Activated CD8-positive, alpha-beta memory T cell treated with anti-CD3 and anti-CD28 coated beads for 4 hours (primary cell): ENCODE measurements at regions not wholly inside any gene's neighbourhood (a gene's known extent, or its start where the extent isn't known, plus 50 kb on each side); places are given as distances from the start of the nearest gene placed in this dataset.

Source experiments
- DNase-seq, 2 donors: peaks; one replicate each; pipeline ENCODE4 v3.0.0-alpha.2; 2020; ENCODE audit warnings: low read depth in 2 of 2

- DNase-seq: no peak
Observed at GRCh38 chr7:67843001-67843565, 846.5 kb downstream of the TYW1 start.

GRCh38 chr7:67843615-67844014 lies 847.0 kb downstream of the TYW1 start:
- DNase-seq: no peak

GRCh38 chr7:67847092-67847787 lies 850.6 kb downstream of the TYW1 start:
- no peak for DNase-seq

- DNase-seq: no peak
Observed at GRCh38 chr7:67854221-67855178, 857.9 kb downstream of the TYW1 start.

GRCh38 chr7:67855322-67855721 lies 858.7 kb downstream of the TYW1 start:
- DNase-seq: no peak

GRCh38 chr7:67856046-67856445 lies 859.4 kb downstream of the TYW1 start:
- no peak for DNase-seq

DNA sequence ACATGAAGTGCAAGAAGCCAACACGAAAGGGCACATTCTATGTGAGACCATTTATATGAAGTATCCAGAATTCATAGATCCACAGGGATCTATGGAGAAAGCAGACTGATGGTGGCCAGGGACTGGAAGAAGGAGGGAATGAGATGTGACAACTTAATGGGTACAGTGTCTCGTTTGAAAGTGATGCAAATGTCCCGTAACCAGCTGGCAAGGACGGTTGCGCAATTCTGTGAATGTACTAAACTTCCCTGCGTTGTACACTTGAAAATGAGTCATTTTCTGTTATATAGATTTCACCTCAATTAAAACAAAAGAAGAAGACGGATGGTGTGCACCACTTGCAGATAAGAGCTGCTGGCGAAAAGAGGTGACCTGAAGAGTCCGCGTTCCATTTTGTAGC lies 861.1 kb downstream of the TYW1 start:
- DNase-seq: no peak

- DNase-seq: no peak
Observed at GRCh38 chr7:67858931-67859330, 862.3 kb downstream of the TYW1 start.

- DNase-seq: no peak
Observed at GRCh38 chr7:67863911-67864310, 867.3 kb downstream of the TYW1 start.

- no peak for DNase-seq
Observed at GRCh38 chr7:67866054-67866453, 869.4 kb downstream of the TYW1 start.

GRCh38 chr7:67866812-67867211 lies 870.2 kb downstream of the TYW1 start:
- DNase-seq: no peak

DNA sequence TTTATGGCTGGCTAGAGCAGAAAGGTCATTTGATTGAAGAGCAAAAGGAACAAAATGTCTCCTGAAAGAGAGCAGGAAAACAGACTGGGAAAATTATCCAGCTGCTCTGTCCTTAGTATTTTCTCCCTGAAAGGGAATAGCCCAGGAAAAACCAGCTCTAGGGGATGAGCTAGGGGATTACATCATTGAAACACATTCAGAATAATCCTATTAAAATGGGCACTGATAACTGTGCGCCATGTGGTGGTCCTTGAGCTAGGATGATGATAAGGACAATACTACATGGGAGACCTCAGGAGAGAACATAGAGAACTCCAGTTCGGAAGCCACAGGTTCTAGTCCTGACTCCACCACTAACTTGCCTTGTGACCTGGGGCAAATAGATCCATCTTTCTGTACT lies 873.8 kb downstream of the TYW1 start:
- DNase-seq: no peak

DNA sequence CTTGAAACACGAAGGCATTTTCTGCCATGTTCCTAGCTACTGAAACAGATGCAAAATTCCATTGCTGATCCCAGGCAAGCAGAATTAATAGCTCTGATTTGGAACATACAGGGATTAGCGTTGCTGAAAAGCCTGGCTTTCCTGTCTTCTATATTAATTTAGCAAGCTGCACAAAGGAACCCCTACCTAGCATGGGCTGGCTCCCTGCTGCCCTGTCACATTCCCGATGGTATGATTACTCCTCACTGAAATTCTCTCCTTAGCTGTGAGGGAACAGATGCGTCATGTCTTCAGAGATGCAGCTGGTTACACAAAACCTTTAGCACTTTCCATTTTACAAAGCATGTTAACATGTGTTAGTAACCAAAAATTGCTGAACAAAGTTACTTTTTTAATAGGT lies 878.9 kb downstream of the TYW1 start:
- DNase-seq: no peak

GRCh38 chr7:67878808-67879207 lies 882.2 kb downstream of the TYW1 start:
- DNase-seq: no peak

DNA sequence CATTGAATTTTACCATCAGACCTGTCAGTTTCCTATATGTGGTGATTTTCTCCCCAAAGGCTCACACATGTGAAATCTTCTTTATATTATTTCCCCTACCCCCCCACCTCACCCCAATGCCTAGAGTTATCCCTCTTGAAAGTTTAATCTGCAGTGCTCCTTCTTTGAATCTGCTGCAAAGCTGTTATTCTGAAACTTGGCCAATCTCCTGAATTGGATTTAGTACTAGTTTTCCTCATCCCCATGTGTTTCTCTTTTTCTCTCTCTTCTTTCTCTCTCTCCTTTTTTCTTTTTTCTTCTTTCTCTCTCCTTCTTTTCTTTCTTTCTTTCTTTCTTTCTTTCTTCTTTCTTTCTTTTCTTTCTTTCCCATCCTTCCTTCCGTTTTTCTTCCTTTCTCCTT lies 886.2 kb downstream of the TYW1 start:
- no peak for DNase-seq

DNA sequence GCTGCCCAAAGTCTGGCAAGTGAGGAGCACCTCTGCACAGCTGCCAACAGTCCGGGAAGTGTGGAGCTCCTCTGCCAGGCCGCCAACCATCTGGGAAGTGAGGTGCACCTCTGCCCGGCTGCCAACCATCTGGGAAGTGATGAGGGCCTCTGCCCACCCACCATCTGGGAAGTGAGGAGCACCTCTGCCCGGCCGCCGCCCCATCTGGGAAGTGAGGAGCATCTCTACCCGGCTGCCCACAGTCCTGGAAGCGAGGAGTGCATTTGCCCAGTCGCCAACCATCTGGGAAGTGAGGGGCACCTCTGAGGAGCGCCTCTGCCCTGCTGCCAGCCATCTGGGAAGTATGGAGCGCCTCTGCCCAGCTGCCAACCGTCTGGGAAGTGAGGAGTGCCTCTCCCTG lies 893.7 kb downstream of the TYW1 start:
- DNase-seq: no peak

GRCh38 chr7:67894746-67895145 lies 898.1 kb downstream of the TYW1 start:
- DNase-seq: no peak

DNA sequence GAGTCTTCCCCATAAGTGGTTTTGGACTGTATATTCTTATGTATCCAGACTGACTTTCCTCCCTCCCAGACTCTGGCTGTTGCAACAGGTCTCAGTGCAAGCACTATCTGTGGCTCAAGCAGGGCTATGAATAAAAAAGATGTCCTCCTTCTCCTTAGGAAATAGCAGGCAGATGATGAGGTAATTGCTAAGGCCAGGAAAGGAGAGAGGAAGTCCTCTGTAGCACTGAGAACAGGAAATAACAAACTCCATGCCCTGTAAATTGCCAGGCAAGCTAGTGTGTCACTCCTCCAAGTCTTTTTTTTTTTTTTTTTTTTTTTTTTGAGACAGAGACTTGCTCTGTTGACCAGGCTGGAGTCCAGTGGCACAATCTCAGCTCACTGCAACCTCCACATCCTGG lies 900.1 kb downstream of the TYW1 start:
- DNase-seq: no peak

DNA sequence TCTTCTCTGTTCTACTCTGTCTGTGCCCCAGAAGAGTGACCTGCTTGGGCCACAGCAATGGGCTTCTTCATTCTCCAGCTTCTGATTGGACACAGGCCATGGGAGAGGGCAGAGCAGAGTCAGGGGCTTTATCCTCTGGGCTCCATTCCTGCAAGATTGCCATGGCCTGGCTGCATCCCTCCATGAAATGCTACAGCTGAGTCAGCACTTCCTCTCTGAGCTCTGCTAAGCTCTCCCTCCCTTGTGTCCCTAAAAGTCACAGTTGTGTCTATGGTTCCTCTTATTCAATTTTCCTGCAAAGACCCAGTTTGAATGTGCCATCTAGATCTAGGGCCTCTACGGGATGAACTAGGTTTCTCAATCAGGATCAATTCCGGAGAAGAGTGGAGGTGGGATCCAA lies 903.8 kb downstream of the TYW1 start:
- DNase-seq: no peak

DNA sequence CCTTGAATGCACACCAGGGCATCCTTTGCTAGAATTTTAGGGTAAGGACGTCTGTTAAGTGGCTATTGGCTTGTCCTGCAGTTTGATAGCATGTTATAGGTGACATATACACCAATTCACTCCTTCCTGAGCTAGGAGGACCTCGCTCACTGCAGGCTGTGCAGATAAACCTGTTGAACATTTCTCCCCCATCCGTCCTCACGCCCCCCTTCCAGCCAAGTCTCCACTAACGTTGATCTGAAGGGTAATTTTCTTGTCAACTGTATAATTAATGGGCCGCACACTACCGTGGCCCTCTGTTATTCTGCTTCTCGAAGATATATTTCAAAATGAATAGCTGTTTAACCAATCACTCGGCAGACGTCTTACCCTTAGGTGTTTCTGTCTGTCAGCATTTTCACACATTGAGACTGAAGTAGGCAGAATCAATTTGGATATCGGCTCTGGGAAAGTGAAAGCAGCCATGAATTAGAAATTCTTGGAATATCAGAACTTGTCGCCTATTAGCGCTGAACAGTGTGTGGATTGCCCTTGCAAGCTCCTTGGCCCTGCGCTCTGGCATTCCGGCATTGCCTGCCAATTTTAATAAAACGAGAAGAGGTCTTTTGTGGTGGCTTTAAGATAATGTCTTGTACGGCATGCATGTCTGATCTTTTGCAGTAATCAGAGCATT lies 905.3 kb downstream of the TYW1 start:
- no peak for DNase-seq

DNA sequence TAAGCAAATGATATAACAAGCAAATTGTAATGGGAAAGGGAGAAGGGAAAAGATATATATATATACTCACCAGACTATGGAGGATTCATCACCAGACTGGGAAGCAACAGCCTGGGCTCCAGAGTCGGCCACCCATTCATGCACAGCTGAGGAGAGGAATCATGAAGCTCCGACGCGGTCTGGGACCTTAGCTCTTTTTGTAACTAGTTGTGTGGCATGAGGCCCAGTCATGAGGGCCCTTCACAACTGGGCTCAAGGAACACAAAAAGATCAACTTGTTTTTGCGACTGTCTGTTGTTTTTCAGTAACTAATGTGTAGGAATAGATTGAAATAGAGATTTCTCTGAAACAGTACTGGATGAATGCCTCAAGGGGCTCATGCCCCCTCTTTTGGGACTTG lies 911.2 kb downstream of the TYW1 start:
- no peak for DNase-seq

DNA sequence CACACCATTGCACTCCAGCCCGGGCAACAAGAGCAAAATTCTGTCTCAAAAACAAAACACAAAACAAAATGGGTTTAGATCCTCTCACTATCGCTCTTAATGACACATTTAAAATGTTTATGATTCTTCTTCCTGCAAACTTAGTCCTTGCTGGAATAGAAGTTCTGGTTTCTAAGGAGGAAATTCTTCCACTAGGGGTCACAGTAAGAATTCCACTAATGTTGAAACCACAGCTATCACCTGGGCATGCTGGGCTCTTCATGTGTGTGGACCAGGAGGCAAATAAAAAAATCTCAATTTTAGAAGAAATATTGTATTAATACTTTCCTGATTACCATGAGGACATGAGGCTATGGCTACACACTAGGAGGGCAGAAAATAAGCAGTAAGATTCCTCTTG lies 915.8 kb downstream of the TYW1 start:
- DNase-seq: no peak
